ENCODE measurements at regions not wholly inside any gene's neighbourhood (a gene's known extent, or its start where the extent isn't known, plus 50 kb on each side); places are given as distances from the start of the nearest gene placed in this dataset.

GRCh38 chr6:105553171-105553570 is 150.3 kb upstream of the PREP start:
- no peak for DNase-seq
- WGBS, 2 donors: 85 to 90% methylated on average over 6 of the region's 6 CpGs
- Histone ChIP-seq H3K36me3 (ENCODE audit: low read depth, missing control alignments) (no peaks in the 10 kb centered on the region), H3K9me3 (no peaks in the 10 kb centered on the region), H3K27ac (no peak overlapping the region), H3K4me3 (no peak overlapping the region), H3K27me3 (no peaks in the 10 kb centered on the region), H3K4me1 (no peaks in the 10 kb centered on the region)
- TF ChIP-seq POLR2A (IDR thresholded peaks at IDR 0.05) (no peak), CTCF (IDR thresholded peaks at IDR 0.05) (no peak)
- intact Hi-C loops (cut with DNase I; ENCODE audit: low total_unique reads): no loop called here

DNA sequence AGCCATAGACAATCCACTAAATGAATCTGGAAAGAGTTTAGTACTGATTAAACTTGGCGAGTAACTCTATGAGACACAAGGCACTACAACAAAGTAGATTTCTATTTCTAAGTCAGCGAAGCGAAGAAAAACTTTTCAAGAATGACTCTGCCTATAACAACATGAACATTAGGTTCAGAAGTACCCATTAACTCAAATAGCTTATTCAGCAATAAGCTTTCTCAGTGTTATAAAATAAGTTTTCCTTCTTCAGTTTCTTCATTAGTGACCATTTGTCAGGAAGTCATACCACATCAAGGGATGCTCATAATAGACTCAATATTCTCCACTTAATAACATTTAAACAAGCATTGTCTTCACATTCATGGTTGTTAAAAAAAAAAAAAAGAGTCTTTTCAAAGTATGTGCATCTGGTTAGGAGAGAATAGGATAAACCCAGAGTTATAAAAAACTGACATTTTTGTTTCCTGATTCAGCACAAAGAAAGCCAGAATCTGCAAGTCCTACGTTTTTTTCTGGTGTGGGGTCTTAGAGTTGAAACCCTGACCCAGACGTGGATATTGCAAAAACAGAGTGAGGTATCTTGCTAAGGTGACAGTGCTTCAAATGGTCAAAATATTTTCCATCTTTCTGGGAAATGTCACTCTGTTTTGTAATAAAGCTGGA is 148.2 kb upstream of the PREP start:
- 76 to 86% methylated on average over 5 of the region's 5 CpGs for WGBS, 2 donors
- Histone ChIP-seq H3K4me3 (no peak overlapping the region), H3K27ac (no peak overlapping the region), H3K4me1 (no peaks in the 10 kb centered on the region), H3K27me3 (no peaks in the 10 kb centered on the region), H3K9me3 (no peaks in the 10 kb centered on the region), H3K36me3 (ENCODE audit: low read depth, missing control alignments) (no peaks in the 10 kb centered on the region)
- DNase-seq: no peak
- no peak for TF ChIP-seq POLR2A (IDR thresholded peaks at IDR 0.05)
- intact Hi-C loops (cut with DNase I; ENCODE audit: low total_unique reads): no loop called here

- DNase-seq: no peak
- Histone ChIP-seq H3K9me3 (no peaks in the 10 kb centered on the region), H3K27me3 (no peaks in the 10 kb centered on the region), H3K36me3 (ENCODE audit: low read depth, missing control alignments) (no peaks in the 10 kb centered on the region), H3K27ac (no peak overlapping the region), H3K4me3 (no peak overlapping the region), H3K4me1 (no peaks in the 10 kb centered on the region)
- 80 to 81% methylated on average over 2 of the region's 2 CpGs for WGBS, 2 donors
- no peak for TF ChIP-seq POLR2A (IDR thresholded peaks at IDR 0.05)
- TF ChIP-seq CTCF (IDR thresholded peaks at IDR 0.05): no peak
- intact Hi-C loops (cut with DNase I; ENCODE audit: low total_unique reads): no loop called here
Observed at GRCh38 chr6:105546754-105547153, 143.9 kb upstream of the PREP start.

GRCh38 chr6:105545947-105546731 is 143.3 kb upstream of the PREP start:
- WGBS, 2 donors: 86 to 91% methylated on average over 11 of the region's 11 CpGs

More at GRCh38 chr6:105545947-105546731, 143.3 kb upstream of the PREP start:
- intact Hi-C loops (cut with DNase I; ENCODE audit: low total_unique reads): no loop called here
- no peak for DNase-seq
- TF ChIP-seq CTCF (IDR thresholded peaks at IDR 0.05) (no peak), POLR2A (IDR thresholded peaks at IDR 0.05) (no peak)
- Histone ChIP-seq H3K27ac (no peak overlapping the region), H3K4me1 (no peaks in the 10 kb centered on the region), H3K4me3 (no peak overlapping the region), H3K9me3 (no peaks in the 10 kb centered on the region), H3K36me3 (ENCODE audit: low read depth, missing control alignments) (no peaks in the 10 kb centered on the region), H3K27me3 (no peaks in the 10 kb centered on the region)

Measured in testis (tissue), 2 donors.